ENCODE measurements at regions not wholly inside any gene's neighbourhood (a gene's known extent, or its start where the extent isn't known, plus 50 kb on each side); places are given as distances from the start of the nearest gene placed in this dataset.

- no peak for DNase-seq (ENCODE audit: low read depth in 3 of 3)
Measured at GRCh38 chr11:119855066-119855465, 126.1 kb upstream of the NECTIN1 start.

- DNase-seq (ENCODE audit: low read depth in 3 of 3): no peak
Measured at GRCh38 chr11:119854521-119854920, 125.5 kb upstream of the NECTIN1 start.

DNA sequence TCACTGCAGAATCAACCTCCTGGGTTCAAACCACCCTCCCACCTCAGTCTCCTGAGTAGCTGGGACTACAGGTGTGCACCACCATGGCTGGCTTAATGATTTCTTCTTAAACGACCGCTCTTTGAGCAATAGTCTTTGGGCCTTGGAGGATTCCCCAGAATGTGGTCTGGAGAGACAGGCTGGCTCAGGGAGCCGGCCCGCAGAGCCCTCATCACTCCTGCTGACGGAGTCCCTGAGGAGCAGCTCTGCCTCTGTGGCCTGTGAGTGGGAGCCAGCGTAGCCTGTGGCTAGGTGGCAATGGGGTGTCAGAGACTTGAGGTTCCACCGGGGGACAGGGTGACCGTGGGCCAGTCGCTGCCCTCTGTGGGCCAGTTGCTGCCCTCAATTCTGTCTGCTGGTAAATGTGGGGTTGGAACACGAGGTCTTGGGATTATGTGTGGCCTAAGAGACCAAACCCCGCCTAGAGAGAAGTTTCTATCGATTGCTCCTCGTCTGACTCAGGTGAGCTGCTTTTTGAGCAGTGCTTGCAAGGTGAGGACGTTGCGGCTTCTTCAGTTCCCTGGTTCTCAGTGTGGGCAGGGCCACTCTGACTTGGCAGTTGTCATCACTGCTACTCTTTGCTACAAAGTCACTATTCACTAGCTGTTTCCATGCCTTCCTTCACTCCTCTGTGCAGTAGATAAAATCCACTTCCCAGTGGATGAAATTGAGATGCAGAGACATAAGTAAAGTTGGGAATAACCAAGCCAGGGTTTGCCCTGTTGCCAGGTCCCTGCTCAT is 124.8 kb upstream of the NECTIN1 start:
- no peak for DNase-seq (ENCODE audit: low read depth in 3 of 3)

DNA sequence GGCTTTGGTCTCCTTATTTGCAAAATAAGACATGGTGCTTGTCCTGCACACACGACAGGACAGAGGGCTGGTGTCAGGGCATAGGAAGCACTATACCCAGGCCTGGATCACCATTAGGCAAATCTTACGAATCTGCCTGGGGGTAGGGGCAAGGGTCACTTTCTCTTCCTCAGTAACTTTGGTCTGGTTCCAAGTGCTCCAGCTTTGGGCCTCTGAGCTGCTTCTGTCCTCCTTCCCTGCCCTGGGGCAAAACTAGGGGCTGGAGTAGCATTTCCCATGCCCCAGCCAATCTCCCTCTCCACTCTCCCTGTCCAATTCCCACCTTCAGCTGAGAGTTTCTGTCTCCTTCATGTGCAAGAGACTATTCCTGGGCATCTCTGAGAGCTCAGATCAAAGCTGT is 123.7 kb upstream of the NECTIN1 start:
- DNase-seq (ENCODE audit: low read depth in 3 of 3): no peak

DNA sequence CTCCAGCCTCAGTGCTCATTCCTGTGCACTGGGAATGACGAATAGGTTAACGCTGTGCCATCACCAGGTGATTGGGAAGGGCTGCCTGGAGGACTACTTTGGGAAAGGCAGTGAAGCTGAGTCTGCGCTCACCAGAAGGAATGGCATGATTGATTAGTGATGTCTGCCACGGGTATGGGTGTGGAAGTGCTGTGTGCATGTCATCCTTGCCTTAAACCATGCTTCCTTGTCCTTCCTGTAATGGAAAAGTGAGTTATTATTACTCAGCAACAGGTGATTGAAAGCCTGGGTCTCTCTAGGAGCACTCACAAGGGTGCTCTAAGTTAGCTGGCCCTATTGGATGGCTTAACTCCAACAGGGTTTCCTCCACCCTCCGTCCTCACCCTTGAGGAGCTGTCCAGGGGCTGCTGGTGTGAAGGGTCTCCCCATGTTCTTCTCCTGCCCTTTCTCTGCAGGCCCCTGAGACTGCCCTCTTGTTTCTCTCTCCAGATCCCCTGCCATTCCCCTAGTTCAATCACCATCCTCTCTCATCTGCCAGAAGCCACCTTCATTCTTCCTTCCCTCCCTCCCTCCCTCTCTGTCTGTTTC is 121.9 kb upstream of the NECTIN1 start:
- no peak for DNase-seq (ENCODE audit: low read depth in 3 of 3)

- no peak for DNase-seq (ENCODE audit: low read depth in 3 of 3)
Measured at GRCh38 chr11:119849872-119850271, 120.9 kb upstream of the NECTIN1 start.

- DNase-seq (ENCODE audit: low read depth in 3 of 3): no peak
Measured at GRCh38 chr11:119847853-119848252, 118.9 kb upstream of the NECTIN1 start.

GRCh38 chr11:119846374-119846773 is 117.4 kb upstream of the NECTIN1 start:
- DNase-seq (ENCODE audit: low read depth in 3 of 3): no peak

- no peak for DNase-seq (ENCODE audit: low read depth in 3 of 3)
Measured at GRCh38 chr11:119845756-119846155, 116.8 kb upstream of the NECTIN1 start.

DNA sequence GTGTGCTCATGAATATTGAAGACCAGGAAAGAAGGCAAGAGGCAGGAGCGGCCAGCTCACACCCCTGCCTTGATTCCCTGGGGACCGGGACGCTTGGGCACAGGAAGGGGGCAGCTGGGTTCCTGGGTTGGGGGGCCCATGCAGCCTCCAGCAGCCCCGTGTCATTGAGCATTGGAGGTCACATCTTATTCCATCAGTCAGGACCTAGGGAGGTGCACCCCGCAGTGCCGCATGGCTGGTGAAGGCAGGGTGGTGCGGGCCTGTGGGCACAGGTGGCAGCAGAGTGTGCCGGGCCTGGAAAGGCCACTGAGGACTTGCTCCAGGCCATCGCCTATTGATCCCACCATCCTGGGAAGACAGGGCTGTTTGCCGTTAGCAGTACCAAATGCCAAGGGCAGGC is 116.3 kb upstream of the NECTIN1 start:
- DNase-seq (ENCODE audit: low read depth in 3 of 3): no peak

DNA sequence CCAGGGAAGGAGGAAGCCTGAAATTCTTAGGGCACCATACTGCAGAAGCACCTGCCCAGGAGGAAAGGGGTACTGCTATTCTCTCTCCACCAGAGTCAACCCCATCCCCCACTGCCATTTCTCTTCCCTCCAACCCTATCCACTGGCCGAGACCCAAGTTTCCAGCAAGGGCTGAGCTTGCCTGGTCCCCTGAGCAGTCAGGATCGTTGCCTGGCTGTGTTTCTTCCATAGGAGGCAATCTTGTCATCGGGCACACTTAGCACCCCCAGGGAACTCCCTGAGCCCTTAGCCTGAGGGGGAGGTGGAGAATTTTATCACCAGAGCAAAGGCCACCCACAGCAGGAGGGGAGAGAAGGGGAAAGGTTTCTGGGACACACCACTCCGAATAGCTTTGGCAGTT is 115.8 kb upstream of the NECTIN1 start:
- no peak for DNase-seq (ENCODE audit: low read depth in 3 of 3)

GRCh38 chr11:119843877-119844276 is 114.9 kb upstream of the NECTIN1 start:
- no peak for DNase-seq (ENCODE audit: low read depth in 3 of 3)

DNA sequence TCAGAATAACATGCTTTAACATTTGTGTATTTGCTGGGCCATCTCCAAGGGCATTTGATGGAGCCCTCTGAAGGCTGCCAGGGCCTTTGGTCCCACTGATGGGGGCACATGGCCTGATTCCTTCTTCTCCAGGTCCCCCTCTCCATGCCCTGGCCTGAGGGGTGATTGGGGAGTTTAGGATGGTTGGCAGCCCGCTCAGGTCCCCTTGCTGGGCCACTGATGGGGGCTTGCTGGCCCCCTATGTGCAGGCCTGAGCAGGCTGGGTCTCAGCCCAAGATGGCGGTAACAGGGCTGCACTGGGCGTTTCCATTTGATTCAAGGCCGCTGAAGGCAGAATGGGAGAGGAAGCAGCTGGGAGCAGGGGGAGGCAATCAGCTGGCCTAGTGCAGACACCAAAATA is 113.7 kb upstream of the NECTIN1 start:
- DNase-seq (ENCODE audit: low read depth in 3 of 3): no peak

DNA sequence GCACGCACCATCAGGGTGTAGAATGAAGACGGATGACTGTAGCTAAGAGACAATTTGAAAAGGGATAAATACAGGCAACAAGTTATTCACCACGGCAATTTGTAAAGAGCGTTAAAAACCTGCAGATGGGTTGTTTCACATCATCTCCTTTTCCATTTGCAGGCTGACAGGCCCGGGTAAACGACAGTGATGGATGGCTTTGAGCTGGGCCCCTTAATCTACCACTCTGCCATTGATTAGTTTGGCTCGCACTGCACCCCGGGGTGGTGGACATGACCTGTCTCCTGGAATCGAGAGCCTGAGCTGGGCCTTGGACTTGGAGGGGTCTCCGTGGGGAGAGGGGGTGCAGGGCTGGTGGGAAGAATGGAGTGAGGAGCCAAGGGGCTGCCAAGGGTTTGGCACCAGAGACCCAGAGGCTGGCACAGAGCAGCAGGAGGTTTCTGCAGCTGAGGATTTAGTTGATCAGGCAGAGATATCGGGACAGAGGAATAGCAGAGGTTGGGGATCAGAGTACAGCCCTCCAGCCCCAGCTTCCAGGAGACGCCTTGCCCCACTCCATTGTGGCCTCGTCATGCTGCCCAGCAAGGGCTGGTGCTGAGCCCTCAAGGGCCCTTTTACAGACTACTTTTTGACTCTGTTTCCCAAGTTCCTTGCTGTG is 110.6 kb upstream of the NECTIN1 start:
- DNase-seq (ENCODE audit: low read depth in 3 of 3): no peak

DNA sequence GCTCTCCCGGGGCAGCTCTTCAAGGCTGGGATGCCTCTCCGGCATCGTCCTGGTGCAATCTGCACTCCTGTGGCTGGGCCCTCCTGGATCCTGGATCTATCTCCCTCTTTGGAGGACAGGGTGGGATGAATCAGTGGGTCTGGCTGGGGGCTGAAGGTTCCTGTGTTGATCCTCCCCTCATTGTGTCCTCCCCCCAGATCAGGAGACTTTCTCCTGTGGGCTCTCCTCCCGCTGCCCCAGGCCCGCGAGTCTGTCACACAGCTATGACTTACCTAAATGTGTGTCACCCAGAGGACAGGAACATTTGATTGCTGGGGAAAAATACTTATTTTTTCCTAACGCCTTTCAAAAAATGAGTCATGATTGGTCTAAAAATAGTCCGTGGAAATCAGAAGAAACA is 106.8 kb upstream of the NECTIN1 start:
- DNase-seq (ENCODE audit: low read depth in 3 of 3): peak in 1 of 3 donors; percentile 2

- no peak for DNase-seq (ENCODE audit: low read depth in 3 of 3)
Measured at GRCh38 chr11:119832202-119832935, 103.4 kb upstream of the NECTIN1 start.

DNA sequence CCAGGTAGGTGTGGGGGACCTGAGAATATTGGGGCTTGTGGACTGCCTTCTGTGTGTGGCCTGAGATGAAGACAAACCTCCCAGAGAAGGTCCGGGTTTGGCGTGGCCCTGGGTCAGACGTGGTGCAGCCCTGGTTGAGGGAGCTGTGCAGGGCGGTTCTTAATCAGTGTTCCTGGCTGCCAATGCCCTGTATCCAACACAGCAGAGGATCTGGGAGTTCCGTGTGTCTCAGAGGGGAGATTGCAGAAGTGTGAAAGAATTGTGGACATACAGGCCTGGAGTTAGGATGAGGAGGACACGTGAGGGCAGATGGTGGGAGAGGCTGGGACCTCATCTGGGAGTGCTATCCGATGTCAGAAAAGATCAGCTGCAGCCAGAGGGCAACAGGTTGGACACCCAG is 102.0 kb upstream of the NECTIN1 start:
- no peak for DNase-seq (ENCODE audit: low read depth in 3 of 3)

DNA sequence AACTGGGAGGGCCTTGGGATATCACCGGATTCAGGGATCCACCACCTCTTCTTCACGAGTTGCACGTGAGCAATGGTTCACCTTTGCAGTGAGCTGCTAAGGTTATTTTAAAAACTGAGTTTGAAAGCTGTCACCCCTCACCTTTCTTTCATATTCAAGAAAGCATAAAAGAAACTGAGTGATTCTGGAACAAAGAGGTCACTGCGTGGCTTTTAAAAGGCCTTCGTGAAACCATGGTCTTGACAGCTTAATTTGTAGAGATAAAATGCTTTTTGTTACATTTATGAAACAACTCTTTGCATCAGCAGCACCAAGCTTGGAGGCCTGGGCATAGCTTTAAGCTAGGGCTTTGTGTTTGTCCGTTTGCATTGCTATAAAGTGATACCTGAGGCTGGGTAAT is 101.4 kb upstream of the NECTIN1 start:
- no peak for DNase-seq (ENCODE audit: low read depth in 3 of 3)

DNA sequence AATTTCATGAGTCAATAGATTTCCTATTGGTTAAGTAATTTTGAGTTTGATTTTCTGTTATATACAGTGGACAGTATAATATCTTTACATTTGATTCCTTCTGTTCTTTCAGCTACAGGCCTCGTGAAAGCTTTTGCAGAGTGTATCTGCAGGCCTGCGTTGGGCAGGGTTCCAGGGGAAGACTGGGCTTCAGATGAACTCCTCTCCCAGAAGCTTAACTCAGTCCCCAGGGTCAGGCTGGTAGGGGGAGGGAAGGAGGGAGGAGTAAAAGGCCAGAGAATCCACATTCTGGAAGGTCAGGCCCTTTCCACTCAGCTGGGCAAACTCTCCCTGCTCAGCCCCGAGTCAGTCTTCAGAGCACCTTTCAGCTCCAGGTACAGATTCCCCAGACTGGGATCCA is 100.4 kb upstream of the NECTIN1 start:
- no peak for DNase-seq (ENCODE audit: low read depth in 3 of 3)

DNA sequence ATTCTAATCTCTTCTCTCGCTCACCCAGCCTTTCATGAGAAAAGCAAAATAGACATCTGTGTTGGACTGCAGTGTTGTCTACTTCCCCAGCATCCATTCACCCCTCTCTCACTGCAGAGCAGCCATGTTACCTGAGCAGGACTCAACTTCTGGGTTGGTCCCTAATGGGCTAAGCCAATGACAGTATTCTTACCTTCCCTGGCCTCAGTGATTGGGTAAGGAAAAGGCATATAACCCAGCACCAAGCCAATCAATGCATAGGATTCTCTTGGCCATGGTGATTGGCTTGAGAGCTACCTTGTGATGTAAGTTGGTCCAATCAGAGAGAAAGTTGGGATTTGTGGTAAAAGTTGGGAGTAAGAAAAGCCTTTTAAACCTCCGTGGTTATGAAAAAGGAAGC is 99.8 kb upstream of the NECTIN1 start:
- DNase-seq (ENCODE audit: low read depth in 3 of 3): no peak

DNA sequence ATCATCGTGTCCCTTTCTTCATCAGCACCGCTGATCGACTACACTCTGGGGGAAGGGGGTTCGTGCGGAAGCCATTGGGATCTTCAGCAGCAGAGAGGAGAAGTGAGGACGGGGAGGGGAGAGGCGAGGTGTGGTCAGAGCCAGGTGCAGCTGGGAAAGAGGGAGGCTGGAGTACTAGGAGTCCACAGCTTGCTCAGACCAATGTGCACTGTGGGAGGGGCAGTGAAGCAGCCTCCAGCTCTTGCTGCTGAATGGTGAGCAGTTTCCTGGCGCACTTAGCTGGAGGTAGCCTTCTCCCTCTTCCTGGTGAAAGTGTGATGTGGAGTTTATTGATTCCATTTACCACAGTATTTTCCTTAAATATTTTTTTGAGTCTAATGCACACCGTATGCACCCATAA is 99.0 kb upstream of the NECTIN1 start:
- DNase-seq (ENCODE audit: low read depth in 3 of 3): no peak

- DNase-seq (ENCODE audit: low read depth in 3 of 3): no peak
Measured at GRCh38 chr11:119827113-119827512, 98.1 kb upstream of the NECTIN1 start.

GRCh38 chr11:119823077-119823476 is 94.1 kb upstream of the NECTIN1 start:
- no peak for DNase-seq (ENCODE audit: low read depth in 3 of 3)

Measured in stimulated activated CD4-positive, alpha-beta T cell treated with anti-CD3 and anti-CD28 coated beads, TNF-alpha, amount 100 ng/mL, for 48 hours (primary cell).